ENCODE measurements at regions not wholly inside any gene's neighbourhood (a gene's known extent, or its start where the extent isn't known, plus 50 kb on each side); places are given as distances from the start of the nearest gene placed in this dataset.

DNA sequence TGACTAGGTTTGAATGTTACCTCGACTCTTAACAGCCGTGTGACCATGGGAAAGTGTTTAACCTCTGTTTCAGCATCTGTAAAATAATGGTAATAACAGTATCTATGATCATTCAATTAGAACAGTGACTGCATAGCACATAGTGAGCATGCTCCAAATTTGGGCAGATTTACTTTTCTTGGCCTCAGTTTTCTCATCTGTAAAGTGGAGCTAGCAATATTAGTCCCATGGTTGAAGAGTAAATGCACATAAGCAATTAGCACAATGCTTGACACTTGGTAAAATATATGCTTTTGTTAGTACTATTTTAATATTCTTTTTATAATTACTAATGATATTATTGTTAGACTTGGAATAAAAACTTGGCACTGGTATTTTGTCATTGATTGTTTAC lies 66.4 kb upstream of the TANC1 start:
- TF ChIP-seq, protein P1, sequence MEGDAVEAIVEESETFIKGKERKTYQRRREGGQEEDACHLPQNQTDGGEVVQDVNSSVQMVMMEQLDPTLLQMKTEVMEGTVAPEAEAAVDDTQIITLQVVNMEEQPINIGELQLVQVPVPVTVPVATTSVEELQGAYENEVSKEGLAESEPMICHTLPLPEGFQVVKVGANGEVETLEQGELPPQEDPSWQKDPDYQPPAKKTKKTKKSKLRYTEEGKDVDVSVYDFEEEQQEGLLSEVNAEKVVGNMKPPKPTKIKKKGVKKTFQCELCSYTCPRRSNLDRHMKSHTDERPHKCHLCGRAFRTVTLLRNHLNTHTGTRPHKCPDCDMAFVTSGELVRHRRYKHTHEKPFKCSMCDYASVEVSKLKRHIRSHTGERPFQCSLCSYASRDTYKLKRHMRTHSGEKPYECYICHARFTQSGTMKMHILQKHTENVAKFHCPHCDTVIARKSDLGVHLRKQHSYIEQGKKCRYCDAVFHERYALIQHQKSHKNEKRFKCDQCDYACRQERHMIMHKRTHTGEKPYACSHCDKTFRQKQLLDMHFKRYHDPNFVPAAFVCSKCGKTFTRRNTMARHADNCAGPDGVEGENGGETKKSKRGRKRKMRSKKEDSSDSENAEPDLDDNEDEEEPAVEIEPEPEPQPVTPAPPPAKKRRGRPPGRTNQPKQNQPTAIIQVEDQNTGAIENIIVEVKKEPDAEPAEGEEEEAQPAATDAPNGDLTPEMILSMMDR (IDR thresholded peaks at IDR 0.05; ENCODE audit: insufficient read depth, low read depth, low read length, missing control alignments): no peak
- DNase-seq (ENCODE audit: low read depth): no peak
- no peak overlapping the region for H3K4me3 ChIP-seq (ENCODE audit: low read length)

DNA sequence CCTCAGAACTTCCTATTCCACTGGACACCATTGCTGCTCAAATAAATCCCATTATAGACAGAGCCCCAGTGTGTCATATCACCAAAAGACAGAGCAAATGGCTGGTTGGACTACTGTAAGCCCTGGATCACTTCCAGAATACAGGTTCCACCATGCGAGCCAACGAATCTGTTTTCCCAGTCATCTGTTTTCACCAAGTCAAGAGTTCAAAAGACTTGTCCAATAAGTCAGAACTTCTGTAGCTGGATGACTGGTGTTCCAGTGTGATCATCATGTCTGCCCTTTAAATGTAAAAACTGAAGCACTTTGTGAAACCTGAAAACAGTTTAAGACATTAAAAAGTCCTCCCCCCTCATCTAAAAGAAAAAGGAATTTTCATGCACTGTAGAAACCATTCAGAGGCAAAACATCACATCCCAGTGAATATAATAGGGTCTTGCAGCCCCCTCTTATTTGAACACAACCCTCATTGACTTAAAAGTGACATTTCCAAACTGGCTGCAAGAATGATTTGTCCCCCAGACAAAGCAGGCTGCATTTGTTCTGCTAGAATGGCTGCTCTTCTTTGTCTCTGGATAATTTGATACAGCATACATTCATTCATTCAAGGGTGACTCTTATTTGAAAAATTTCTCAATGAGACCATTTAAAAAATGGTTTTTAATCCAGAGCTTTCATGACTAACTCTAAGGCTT lies 64.6 kb upstream of the TANC1 start:
- no peak for DNase-seq (ENCODE audit: low read depth)
- TF ChIP-seq, protein P1 (IDR thresholded peaks at IDR 0.05; ENCODE audit: insufficient read depth, low read depth, low read length, missing control alignments): no peak
- H3K4me3 ChIP-seq (ENCODE audit: low read length): no peak overlapping the region

DNA sequence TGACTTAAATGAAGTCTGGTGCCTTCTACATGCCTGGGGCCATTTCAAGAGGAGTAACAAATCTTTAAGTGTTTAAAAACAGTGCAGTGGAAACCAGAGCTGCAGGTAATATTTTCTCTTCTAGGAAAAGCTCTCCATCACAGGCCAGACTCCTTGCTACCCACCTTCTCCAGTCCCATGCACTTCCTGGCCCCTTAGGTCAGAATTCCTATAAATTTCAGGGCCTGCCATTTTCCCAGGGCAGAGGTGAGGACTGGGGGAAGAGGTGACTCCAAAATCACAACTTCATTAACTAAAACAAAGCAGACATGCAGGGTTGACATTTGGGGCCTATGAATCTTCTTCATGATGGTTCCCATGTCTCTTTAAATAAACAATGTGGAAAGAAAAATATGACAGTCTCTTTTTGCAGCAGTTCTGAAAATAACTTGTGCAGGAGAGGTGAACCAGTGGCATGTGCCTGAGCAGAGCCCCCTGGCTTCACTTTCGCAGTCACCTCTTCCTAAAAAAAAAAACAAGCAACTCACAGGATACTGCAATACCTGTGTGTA lies 63.7 kb upstream of the TANC1 start:
- TF ChIP-seq, protein P1 (IDR thresholded peaks at IDR 0.05; ENCODE audit: insufficient read depth, low read depth, low read length, missing control alignments): no peak
- no peak overlapping the region for H3K4me3 ChIP-seq (ENCODE audit: low read length)
- no peak for DNase-seq (ENCODE audit: low read depth)

DNA sequence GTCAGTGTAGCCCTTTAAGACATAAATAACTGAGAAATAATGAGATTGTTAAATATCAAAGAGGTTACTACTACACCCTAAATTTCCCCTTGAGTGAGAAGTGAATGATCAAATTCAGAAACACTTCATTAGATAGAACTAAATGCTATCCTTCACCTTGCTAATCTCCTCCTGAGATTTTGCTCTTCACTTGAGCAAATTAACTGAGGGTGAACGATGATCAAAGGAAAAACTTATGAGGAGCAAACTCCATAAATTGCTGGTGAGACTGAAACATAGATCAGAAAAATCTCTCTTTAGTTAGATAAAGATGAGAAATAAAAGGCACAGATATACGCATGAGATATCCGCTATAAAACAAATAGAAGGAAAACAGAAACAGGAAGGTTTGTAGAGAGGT lies 63.1 kb upstream of the TANC1 start:
- TF ChIP-seq, protein P1 (IDR thresholded peaks at IDR 0.05; ENCODE audit: insufficient read depth, low read depth, low read length, missing control alignments): no peak
- DNase-seq (ENCODE audit: low read depth): no peak
- H3K4me3 ChIP-seq (ENCODE audit: low read length): no peak overlapping the region

DNA sequence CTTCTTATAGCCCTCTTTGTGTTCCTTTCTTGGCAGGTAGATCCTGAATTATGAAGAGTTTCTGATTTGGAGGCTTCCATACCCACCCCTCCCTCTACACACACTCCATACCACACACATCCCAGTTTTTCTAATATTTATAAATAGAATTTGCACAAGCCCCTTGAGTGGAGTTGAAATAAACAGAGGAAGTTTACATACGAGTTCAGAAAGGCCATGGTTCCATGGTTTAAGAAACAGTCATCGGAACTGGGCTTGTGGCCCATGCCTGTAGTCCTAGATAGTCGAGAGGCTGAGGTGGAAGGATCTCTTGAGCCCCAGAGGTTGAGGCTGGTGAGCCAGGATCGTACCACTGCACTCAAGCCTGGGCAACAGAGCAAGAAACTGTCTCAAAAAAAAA lies 62.7 kb upstream of the TANC1 start:
- no peak overlapping the region for H3K4me3 ChIP-seq (ENCODE audit: low read length)
- no peak for DNase-seq (ENCODE audit: low read depth)
- TF ChIP-seq, protein P1 (IDR thresholded peaks at IDR 0.05; ENCODE audit: insufficient read depth, low read depth, low read length, missing control alignments): no peak

DNA sequence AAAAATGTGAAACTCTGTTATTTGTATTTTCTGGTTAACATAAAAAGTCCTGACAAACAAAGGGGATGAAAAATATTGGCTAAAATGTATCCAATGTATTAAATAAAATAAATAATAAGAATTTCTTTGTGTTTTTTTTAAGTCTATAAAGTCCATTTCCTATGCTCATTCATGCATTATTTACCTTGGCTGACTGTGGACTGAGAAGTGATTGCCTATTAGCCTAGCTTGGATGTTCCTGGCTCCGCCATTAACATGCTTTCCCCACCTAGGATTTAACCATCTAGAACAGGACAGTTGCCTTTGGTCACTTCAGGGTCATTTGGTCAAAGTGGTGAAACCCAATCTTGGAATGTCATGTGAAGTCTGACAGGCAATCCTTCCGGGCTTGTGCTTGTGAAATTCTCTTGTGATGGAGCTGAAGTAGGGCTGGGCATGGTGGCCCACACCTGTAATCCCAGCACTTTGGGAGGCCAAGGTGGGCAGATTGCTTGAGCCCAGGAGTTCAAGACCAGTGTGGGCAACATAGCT lies 60.4 kb upstream of the TANC1 start:
- DNase-seq (ENCODE audit: low read depth): no peak
- no peak overlapping the region for H3K4me3 ChIP-seq (ENCODE audit: low read length)
- TF ChIP-seq, protein P1 (IDR thresholded peaks at IDR 0.05; ENCODE audit: insufficient read depth, low read depth, low read length, missing control alignments): no peak

DNA sequence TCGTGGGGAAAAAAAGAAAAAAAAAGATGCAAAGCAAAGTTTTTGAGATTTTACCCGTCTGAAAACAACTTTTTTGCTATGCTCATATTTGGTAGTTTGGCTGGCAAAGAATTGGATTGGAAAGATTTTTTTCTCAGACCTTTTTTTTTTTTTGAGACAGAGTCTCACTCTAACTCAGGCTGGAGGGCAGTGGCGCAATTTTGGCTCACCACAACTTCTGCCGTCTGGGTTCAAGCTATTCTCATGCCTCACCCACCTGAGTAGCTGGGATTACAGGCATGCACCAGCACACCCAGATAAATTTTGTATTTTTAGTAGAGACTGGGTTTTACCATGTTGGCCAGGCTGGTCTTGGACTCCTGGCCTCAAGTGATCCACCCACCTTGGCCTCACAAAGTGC lies 56.3 kb upstream of the TANC1 start:
- TF ChIP-seq, protein P1 (IDR thresholded peaks at IDR 0.05; ENCODE audit: insufficient read depth, low read depth, low read length, missing control alignments): no peak
- no peak overlapping the region for H3K4me3 ChIP-seq (ENCODE audit: low read length)
- no peak for DNase-seq (ENCODE audit: low read depth)

All from epithelial cell of esophagus (primary cell).